ENCODE measurements at regions not wholly inside any gene's neighbourhood (a gene's known extent, or its start where the extent isn't known, plus 50 kb on each side); places are given as distances from the start of the nearest gene placed in this dataset.
"Not testable (repeated sequence)": the region's sequence is repeated elsewhere in the genome, so short reads cannot be mapped to it uniquely, and the experiment has no call there.

DNA sequence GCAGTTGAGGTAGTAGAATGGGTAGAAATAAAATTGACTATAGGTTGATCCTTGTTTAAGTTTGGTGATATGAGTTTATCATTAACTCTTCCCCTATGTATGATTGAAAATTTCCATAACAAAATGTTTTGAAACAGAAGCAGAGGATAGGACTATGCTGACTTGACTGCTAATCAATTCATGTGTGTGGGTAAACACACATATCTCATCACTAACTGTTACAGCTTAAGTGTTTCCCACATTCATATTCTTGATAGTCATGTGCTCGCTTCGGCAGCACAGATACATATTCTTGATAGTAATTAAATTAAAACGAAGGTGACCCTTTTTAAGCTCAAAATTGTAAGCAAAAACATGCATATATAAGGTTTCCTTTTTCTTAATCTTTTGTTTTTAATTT lies 68.2 kb upstream of the SAMSN1 start:
- DNase-seq (ENCODE audit: low read depth, low spot score) = no peak
- Histone ChIP-seq H3K36me3 (ENCODE audit: insufficient read depth, insufficient read length, low read length) (no peaks in the 10 kb centered on the region), H3K4me1 (ENCODE audit: insufficient read depth, insufficient read length) (no peaks in the 10 kb centered on the region), H3K4me3 (ENCODE audit: insufficient read length, low read depth) (no peak overlapping the region), H3K27me3 (ENCODE audit: insufficient read depth, insufficient read length) (no peaks in the 10 kb centered on the region), H3K9me3 (ENCODE audit: insufficient read depth, low read length) (peaks cover 31% of the 10 kb centered on the region), H3K9ac (ENCODE audit: insufficient read length, low read depth) (no peak overlapping the region)
- TF ChIP-seq YY1 (IDR thresholded peaks at IDR 0.05; ENCODE audit: insufficient read depth, insufficient read length) (no peak), SUZ12 (IDR thresholded peaks at IDR 0.05; ENCODE audit: extremely low read depth, insufficient read depth, insufficient read length) (no peak), ZNF274 (IDR thresholded peaks at IDR 0.05; ENCODE audit: low read depth, low read length) (no peak)

DNA sequence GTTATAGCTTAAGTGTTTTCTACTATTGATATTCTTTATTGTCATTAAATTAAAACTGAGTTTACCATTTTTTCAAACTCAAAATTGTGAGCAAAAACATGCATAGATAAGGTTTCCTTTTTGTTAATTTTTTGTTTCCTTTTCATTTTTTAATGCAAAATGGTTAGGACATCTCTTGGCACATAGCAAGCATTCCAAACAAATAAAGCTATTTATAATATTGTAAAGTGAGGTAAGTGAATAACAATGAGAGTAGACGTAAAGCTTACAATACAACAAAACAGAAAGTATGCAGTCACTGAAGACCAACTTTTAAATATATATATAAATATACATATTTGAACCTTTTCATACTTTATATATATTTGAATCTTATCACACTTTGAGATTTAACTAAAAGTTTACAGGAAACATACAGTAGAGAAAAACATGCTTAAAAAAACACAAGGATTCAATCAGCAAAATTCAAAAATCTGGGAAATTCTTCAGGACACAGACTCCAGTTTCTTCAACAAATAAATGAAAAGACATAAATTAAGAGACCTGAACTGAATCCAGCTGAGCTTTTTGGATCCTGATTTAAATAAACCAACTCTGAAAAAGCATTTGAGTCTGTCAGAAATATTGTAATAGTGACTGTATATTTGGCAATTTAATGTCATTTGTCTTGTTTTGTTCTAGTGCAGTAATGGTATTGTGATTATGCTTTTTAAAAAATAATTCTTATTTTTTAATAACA lies 67.5 kb upstream of the SAMSN1 start:
- no peak for DNase-seq (ENCODE audit: low read depth, low spot score)
- no peak for TF ChIP-seq ZNF274 (IDR thresholded peaks at IDR 0.05; ENCODE audit: low read depth, low read length)
- TF ChIP-seq YY1 (IDR thresholded peaks at IDR 0.05; ENCODE audit: insufficient read depth, insufficient read length) = no peak
- no peak for TF ChIP-seq SUZ12 (IDR thresholded peaks at IDR 0.05; ENCODE audit: extremely low read depth, insufficient read depth, insufficient read length)
- Histone ChIP-seq H3K27me3 (ENCODE audit: insufficient read depth, insufficient read length) (no peaks in the 10 kb centered on the region), H3K4me1 (ENCODE audit: insufficient read depth, insufficient read length) (no peaks in the 10 kb centered on the region), H3K9ac (ENCODE audit: insufficient read length, low read depth) (no peak overlapping the region), H3K9me3 (ENCODE audit: insufficient read depth, low read length) (peaks cover 31% of the 10 kb centered on the region), H3K4me3 (ENCODE audit: insufficient read length, low read depth) (no peak overlapping the region), H3K36me3 (ENCODE audit: insufficient read depth, insufficient read length, low read length) (no peaks in the 10 kb centered on the region)

DNA sequence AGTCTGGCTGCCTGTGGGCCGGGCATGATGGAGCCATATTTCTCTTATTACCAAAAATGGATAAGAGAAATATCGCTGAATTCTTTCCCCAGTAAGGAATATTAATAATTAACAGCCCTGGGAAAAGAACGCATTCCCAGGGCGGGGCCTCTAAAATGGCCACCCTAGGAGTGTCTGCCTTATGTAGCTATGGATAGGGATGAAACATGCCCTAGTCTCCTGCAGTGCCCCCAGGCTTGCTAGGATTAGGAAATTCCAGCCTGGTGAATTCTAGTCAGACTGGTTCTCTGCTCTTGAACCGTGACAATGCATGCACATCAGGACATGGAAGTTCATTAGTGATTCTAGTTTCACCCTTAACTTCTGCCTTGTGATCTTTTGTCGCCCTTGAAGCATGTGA lies 64.0 kb upstream of the SAMSN1 start:
- not testable (repeated sequence) for H3K4me1 ChIP-seq (ENCODE audit: insufficient read depth, insufficient read length); DNase-seq (ENCODE audit: low read depth, low spot score); H3K4me3 ChIP-seq (ENCODE audit: insufficient read length, low read depth); H3K36me3 ChIP-seq (ENCODE audit: insufficient read depth, insufficient read length, low read length); H3K9ac ChIP-seq (ENCODE audit: insufficient read length, low read depth); H3K27me3 ChIP-seq (ENCODE audit: insufficient read depth, insufficient read length)
- peaks cover 12% of the 10 kb centered on the region; the same call in 1 of the 2 replicates for H3K9me3 ChIP-seq (ENCODE audit: insufficient read depth, low read length)

DNA sequence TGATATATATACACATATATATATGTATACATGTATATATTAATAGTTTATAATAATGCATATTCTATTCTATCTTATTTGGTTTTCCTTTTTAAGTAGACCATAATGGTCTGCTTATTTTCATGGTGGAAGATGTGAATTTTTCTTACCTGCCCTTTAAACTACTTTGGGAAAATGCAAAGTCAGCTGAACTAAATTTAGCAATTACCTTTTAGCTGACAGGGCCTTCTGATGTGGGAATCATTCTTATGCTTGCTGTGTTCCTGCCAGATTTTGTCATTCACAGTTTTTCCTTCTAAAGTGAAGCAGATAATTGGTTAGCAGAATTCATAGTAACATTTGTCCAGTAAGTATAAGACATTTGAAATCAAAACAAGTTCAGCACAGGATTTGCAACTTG lies 63.2 kb upstream of the SAMSN1 start:
- no peaks in the 10 kb centered on the region for H3K4me1 ChIP-seq (ENCODE audit: insufficient read depth, insufficient read length)
- H3K27me3 ChIP-seq (ENCODE audit: insufficient read depth, insufficient read length) = no peaks in the 10 kb centered on the region
- no peak overlapping the region for H3K4me3 ChIP-seq (ENCODE audit: insufficient read length, low read depth)
- H3K9me3 ChIP-seq (ENCODE audit: insufficient read depth, low read length) = peaks cover 12% of the 10 kb centered on the region; the same call in 1 of the 2 replicates
- H3K9ac ChIP-seq (ENCODE audit: insufficient read length, low read depth) = no peak overlapping the region
- no peaks in the 10 kb centered on the region for H3K36me3 ChIP-seq (ENCODE audit: insufficient read depth, insufficient read length, low read length)
- TF ChIP-seq ZNF274 (IDR thresholded peaks at IDR 0.05; ENCODE audit: low read depth, low read length) = no peak
- no peak for TF ChIP-seq YY1 (IDR thresholded peaks at IDR 0.05; ENCODE audit: insufficient read depth, insufficient read length)
- no peak for TF ChIP-seq SUZ12 (IDR thresholded peaks at IDR 0.05; ENCODE audit: extremely low read depth, insufficient read depth, insufficient read length)
- DNase-seq (ENCODE audit: low read depth, low spot score) = no peak

DNA sequence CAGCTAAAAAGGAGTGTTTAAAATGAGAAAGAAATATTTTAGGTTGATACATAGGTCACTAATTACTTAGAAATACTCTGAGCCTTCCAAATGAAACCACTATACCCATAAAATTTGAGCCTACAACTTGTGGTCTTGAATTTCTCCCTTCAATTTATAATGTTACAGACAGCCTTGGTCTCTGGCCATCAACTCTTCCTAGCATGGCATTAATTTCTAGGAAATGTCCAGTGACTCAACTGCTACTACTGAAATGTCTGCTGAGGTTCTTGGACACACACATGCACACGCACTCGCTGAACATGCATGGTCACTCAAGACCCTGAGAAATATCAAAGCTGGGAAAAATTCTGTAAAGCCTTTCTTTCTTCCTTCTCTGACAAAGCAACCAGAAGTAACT lies 61.1 kb upstream of the SAMSN1 start:
- TF ChIP-seq ZNF274 (IDR thresholded peaks at IDR 0.05; ENCODE audit: low read depth, low read length) = no peak
- TF ChIP-seq YY1 (IDR thresholded peaks at IDR 0.05; ENCODE audit: insufficient read depth, insufficient read length) = no peak
- no peak for TF ChIP-seq SUZ12 (IDR thresholded peaks at IDR 0.05; ENCODE audit: extremely low read depth, insufficient read depth, insufficient read length)
- H3K9me3 ChIP-seq (ENCODE audit: insufficient read depth, low read length) = peaks cover 12% of the 10 kb centered on the region; the same call in 1 of the 2 replicates
- no peak overlapping the region for H3K9ac ChIP-seq (ENCODE audit: insufficient read length, low read depth)
- no peaks in the 10 kb centered on the region for H3K27me3 ChIP-seq (ENCODE audit: insufficient read depth, insufficient read length)
- no peak overlapping the region for H3K4me3 ChIP-seq (ENCODE audit: insufficient read length, low read depth)
- no peaks in the 10 kb centered on the region for H3K36me3 ChIP-seq (ENCODE audit: insufficient read depth, insufficient read length, low read length)
- no peak for DNase-seq (ENCODE audit: low read depth, low spot score)
- H3K4me1 ChIP-seq (ENCODE audit: insufficient read depth, insufficient read length) = no peaks in the 10 kb centered on the region

DNA sequence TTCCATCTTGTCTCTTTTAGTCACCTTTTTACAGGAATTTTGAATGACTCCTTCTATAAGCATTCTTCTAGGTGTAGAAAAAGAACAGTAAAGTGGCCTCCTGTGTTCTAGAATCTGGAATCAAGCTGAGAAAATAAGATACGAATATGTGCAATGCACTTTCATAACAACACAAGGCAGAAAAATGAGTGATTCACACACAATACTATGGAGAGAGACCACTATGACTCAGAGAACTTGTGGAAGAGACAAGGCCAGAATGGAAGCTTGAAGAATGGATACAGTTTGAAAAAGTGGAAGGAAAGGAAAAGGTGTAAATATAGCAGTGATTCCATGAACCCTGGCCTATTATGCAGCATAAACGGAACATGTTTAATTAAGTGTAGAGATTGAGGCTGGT lies 57.1 kb upstream of the SAMSN1 start:
- no peak overlapping the region for H3K9ac ChIP-seq (ENCODE audit: insufficient read length, low read depth)
- no peak for DNase-seq (ENCODE audit: low read depth, low spot score)

DNA sequence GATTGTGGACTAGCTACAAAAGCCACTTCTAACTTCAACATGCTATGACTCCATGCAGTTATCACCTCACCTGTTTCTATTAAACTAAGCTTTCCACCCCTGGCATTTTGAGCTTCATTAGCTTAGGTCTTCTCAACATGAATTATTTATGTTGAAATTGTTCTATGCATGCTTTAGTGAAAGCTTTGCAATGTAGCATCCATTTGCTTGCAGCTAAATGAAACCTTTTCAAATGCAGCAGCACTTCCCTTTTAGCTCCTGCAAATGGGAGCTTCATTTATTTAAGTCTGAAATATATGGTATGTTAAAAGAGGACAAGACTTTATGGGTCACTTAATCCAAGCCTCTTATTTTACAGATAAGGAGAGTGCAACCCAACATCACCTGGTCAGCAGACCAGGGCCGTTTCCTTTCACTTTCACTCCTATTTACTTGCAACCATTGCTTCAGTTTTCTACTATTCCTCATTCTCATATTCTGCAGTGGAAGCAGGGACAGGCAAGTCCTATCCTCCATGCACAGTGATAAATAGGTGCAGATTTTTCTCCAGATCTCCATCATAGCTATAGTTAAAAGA lies 56.4 kb upstream of the SAMSN1 start:
- Histone ChIP-seq H3K9ac (ENCODE audit: insufficient read length, low read depth) (no peak overlapping the region), H3K4me1 (ENCODE audit: insufficient read depth, insufficient read length) (no peaks in the 10 kb centered on the region), H3K9me3 (ENCODE audit: insufficient read depth, low read length) (no peaks in the 10 kb centered on the region), H3K36me3 (ENCODE audit: insufficient read depth, insufficient read length, low read length) (no peaks in the 10 kb centered on the region), H3K4me3 (ENCODE audit: insufficient read length, low read depth) (no peak overlapping the region), H3K27me3 (ENCODE audit: insufficient read depth, insufficient read length) (no peaks in the 10 kb centered on the region)
- no peak for DNase-seq (ENCODE audit: low read depth, low spot score)
- TF ChIP-seq YY1 (IDR thresholded peaks at IDR 0.05; ENCODE audit: insufficient read depth, insufficient read length) = no peak
- TF ChIP-seq ZNF274 (IDR thresholded peaks at IDR 0.05; ENCODE audit: low read depth, low read length) = no peak
- TF ChIP-seq SUZ12 (IDR thresholded peaks at IDR 0.05; ENCODE audit: extremely low read depth, insufficient read depth, insufficient read length) = no peak

More for the DNA sequence above, 57.1 kb upstream of the SAMSN1 start:
- Histone ChIP-seq H3K36me3 (ENCODE audit: insufficient read depth, insufficient read length, low read length) (no peaks in the 10 kb centered on the region), H3K27me3 (ENCODE audit: insufficient read depth, insufficient read length) (no peaks in the 10 kb centered on the region), H3K9me3 (ENCODE audit: insufficient read depth, low read length) (no peaks in the 10 kb centered on the region), H3K4me1 (ENCODE audit: insufficient read depth, insufficient read length) (no peaks in the 10 kb centered on the region), H3K4me3 (ENCODE audit: insufficient read length, low read depth) (no peak overlapping the region)
- TF ChIP-seq SUZ12 (IDR thresholded peaks at IDR 0.05; ENCODE audit: extremely low read depth, insufficient read depth, insufficient read length) = no peak
- TF ChIP-seq YY1 (IDR thresholded peaks at IDR 0.05; ENCODE audit: insufficient read depth, insufficient read length) = no peak
- no peak for TF ChIP-seq ZNF274 (IDR thresholded peaks at IDR 0.05; ENCODE audit: low read depth, low read length)
